ENCODE measurements at regions not wholly inside any gene's neighbourhood (a gene's known extent, or its start where the extent isn't known, plus 50 kb on each side); places are given as distances from the start of the nearest gene placed in this dataset.

DNA sequence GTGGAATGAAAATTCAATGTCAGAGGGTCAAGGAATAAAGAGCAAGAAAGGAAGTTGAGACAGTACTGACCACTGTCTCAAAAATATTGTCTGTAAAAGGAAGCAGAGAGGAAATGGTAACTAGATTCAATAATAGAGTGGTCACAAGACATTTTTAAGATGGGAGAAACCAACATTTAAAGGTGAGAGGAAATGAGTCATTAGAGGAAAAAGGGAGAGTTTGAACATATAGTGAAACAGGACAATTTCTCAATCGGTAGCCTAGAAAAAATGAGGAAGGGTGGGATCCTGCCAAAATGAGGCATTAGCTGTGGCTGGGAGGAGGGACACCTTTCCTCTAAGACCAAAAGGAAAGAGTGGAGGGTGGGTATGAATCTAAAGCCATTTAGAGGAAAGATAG, 288.5 kb downstream of the SP3 start:
- H3K27ac ChIP-seq: no peak overlapping the region
- H3K27me3 ChIP-seq: no peaks in the 10 kb centered on the region
- no peaks in the 10 kb centered on the region for H3K9me3 ChIP-seq
- H3K9ac ChIP-seq (ENCODE audit: low read depth in 2 of 2, low read length in 2 of 2): no peak overlapping the region
- intact Hi-C loops (cut with DNase I): no loop called here
- no peak for DNase-seq
- no peaks in the 10 kb centered on the region for H3K4me1 ChIP-seq
- H3K4me3 ChIP-seq: no peak overlapping the region
- TF ChIP-seq, protein P1, sequence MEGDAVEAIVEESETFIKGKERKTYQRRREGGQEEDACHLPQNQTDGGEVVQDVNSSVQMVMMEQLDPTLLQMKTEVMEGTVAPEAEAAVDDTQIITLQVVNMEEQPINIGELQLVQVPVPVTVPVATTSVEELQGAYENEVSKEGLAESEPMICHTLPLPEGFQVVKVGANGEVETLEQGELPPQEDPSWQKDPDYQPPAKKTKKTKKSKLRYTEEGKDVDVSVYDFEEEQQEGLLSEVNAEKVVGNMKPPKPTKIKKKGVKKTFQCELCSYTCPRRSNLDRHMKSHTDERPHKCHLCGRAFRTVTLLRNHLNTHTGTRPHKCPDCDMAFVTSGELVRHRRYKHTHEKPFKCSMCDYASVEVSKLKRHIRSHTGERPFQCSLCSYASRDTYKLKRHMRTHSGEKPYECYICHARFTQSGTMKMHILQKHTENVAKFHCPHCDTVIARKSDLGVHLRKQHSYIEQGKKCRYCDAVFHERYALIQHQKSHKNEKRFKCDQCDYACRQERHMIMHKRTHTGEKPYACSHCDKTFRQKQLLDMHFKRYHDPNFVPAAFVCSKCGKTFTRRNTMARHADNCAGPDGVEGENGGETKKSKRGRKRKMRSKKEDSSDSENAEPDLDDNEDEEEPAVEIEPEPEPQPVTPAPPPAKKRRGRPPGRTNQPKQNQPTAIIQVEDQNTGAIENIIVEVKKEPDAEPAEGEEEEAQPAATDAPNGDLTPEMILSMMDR (IDR thresholded peaks at IDR 0.05): no peak
- no peaks in the 10 kb centered on the region for H3K36me3 ChIP-seq

DNA sequence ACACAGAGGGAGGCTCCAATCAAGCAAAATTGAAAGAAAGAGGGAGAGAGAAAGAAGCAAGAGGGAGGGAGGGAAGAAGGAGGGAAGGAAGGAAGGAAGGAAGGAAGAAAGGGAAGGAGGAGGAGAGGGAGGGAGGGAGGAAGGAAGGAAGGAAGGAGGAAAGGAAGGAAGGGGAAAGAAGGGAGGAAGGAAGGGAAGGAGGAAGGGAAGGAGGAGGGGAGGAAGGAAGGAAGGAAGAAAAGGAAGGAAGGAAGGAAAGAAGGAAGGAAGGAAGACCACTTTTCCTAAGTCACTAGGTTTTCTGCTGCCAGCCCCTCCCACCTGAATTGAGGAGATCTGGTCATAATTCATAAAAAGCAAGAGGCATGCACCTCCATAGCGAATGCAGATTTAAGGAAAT, 287.0 kb downstream of the SP3 start:
- no peak overlapping the region for H3K4me3 ChIP-seq
- no peak overlapping the region for H3K9ac ChIP-seq (ENCODE audit: low read depth in 2 of 2, low read length in 2 of 2)
- H3K27me3 ChIP-seq: no peaks in the 10 kb centered on the region
- no peak overlapping the region for H3K27ac ChIP-seq
- DNase-seq: no peak
- intact Hi-C loops (cut with DNase I): no loop called here
- H3K4me1 ChIP-seq: no peaks in the 10 kb centered on the region
- H3K36me3 ChIP-seq: no peaks in the 10 kb centered on the region
- no peaks in the 10 kb centered on the region for H3K9me3 ChIP-seq
- TF ChIP-seq, protein P1 (IDR thresholded peaks at IDR 0.05): no peak

DNA sequence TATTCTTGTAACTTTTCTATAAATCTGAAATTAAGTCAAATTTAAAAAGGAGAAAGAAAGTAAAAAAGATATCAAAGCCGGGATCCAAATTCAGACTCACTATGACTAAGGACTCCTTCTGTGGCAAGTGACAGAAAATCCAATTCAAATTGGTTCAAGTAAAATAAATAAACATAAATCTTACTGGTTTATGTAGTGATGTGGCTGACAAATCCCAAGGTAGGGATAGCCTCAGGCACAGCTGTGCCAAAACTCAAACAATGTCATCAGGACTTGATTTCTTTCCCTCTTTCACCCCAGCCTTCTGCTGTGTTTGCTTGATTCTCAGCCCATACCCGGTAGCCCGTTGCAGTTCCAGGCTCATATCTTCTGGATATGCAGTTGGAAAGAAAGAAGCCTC, 284.6 kb downstream of the SP3 start:
- H3K27ac ChIP-seq: no peak overlapping the region
- no peaks in the 10 kb centered on the region for H3K4me1 ChIP-seq
- H3K9me3 ChIP-seq: no peaks in the 10 kb centered on the region
- TF ChIP-seq, protein P1 (IDR thresholded peaks at IDR 0.05): no peak
- H3K4me3 ChIP-seq: no peak overlapping the region
- no peak overlapping the region for H3K9ac ChIP-seq (ENCODE audit: low read depth in 2 of 2, low read length in 2 of 2)
- no peaks in the 10 kb centered on the region for H3K27me3 ChIP-seq
- no peak for DNase-seq
- intact Hi-C loops (cut with DNase I): no loop called here
- no peaks in the 10 kb centered on the region for H3K36me3 ChIP-seq

DNA sequence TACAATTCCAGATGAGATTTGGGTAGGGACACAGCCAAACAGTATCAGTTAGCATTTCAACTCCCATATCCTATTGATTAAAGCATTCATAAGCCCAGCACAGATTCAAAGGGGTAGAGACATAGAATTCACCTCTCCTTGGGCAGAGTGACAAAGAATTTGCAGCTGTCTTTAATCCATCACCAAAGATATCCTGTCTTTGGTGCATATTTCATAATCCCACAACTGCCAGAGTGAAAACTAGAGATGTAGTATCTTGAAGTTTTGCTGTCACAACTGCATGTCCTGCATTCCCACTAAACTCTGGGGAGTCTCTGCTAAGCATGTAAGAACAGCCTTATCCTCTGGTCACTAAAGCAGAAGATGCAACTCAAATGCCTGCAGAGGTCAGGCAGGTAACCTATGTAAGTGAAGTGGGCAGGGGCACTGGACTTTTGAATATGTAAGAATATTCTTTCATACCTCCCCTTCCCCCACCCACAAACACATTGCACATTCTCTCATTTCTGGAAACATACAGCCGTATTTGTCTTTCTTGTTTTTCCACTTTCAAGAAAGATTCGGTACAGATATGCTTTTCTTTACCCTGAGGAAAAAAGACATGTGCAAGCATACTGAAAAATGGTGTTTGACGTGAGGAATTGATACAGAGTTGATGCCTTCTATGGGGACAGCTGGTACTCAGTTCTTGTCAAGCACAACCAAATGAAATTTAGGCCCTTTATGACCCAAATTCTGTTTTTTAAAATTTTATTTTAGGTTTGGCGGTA, 283.1 kb downstream of the SP3 start:
- intact Hi-C loops (cut with DNase I): no loop called here
- Histone ChIP-seq H3K27ac (no peak overlapping the region), H3K9ac (ENCODE audit: low read depth in 2 of 2, low read length in 2 of 2) (no peak overlapping the region), H3K36me3 (no peaks in the 10 kb centered on the region), H3K4me1 (no peaks in the 10 kb centered on the region), H3K4me3 (no peak overlapping the region), H3K9me3 (no peaks in the 10 kb centered on the region), H3K27me3 (no peaks in the 10 kb centered on the region)
- DNase-seq: no peak
- TF ChIP-seq, protein P1 (IDR thresholded peaks at IDR 0.05): no peak

DNA sequence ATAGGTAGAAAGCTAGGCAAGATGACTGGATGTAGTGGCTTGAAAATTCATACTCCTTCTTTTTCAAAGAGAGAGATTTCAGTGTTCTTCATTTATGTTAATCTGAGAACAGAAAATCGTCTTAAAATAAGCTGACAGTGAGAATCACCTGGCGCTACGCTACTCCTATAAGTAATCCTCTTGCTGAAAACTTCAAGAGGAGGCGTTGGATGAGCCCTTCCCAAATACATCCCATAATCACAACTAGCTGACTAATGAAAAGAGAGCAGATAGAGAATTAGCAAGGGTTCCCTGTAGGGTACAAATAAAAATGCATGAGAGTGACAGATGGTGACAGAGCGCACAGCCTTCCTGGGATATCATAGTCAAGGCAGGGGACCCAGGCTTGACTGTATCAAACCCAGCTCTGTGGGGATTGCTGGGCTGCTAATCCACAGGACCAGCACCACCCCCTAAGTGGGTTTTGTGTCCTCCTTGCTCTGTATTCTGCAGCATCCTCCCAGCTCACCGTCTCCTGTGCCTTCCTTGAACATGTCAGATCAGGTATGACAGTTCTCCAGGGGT, 280.2 kb downstream of the SP3 start:
- intact Hi-C loops (cut with DNase I): no loop called here
- H3K9me3 ChIP-seq: no peaks in the 10 kb centered on the region
- no peaks in the 10 kb centered on the region for H3K4me1 ChIP-seq
- no peaks in the 10 kb centered on the region for H3K27me3 ChIP-seq
- DNase-seq: no peak
- H3K36me3 ChIP-seq: no peaks in the 10 kb centered on the region
- no peak overlapping the region for H3K4me3 ChIP-seq
- no peak overlapping the region for H3K9ac ChIP-seq (ENCODE audit: low read depth in 2 of 2, low read length in 2 of 2)
- TF ChIP-seq, protein P1 (IDR thresholded peaks at IDR 0.05): no peak
- no peak overlapping the region for H3K27ac ChIP-seq

All from colonic mucosa (tissue), 4 donors.